ENCODE measurements at regions not wholly inside any gene's neighbourhood (a gene's known extent, or its start where the extent isn't known, plus 50 kb on each side); places are given as distances from the start of the nearest gene placed in this dataset.

DNA sequence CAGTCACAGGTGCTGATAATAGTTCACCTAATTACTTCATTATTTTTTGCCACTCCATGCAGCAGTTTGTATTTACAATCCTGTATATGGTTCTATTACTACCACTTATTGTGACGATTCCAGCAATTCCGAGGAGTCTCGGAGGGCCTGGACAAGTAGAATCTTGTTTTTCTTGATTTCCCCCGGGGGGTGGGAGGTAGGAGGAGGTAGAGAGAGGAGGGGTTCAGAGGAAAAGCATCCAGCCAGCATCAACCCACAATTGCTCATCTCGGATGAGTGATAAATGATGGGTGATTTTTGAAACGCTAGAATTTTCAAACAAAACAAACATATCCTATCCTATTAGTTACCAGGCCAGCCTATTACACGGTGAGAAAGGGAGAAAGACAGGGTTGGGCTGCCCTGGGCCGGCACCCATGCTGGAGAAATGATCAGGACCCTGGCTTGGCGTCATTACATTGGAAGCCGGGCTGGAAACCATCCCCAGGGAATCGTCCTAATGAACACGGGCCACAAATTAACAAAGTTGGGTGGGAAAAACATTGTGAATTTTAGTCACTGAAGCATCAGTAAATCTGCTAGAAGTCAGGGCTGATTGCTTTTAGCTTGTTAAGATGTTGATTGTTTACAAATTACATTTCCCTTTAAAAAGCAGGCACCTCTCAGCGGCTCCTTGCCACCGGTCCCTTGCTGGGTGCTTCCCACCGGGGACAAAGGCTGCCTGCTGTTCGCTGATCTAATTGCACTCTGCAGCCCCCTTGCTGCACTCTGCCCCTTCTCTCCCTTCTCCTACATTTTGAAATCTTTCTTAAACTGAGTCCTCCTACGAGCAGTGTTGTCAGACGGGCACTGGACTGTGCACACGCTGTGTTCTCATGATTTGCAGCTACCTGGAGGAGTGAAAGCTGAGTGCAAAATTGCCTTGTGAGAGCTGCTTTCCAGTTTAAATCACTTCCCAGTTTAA lies 95.5 kb downstream of the FAM204A start:
- Histone ChIP-seq H3K9me1 (ENCODE audit: insufficient read depth, low read length) (no peaks in the 10 kb centered on the region), H3K9me3 (ENCODE audit: control insufficient read depth, insufficient read depth, low read length) (no peaks in the 10 kb centered on the region), H4K5ac (ENCODE audit: low read depth, low read length) (no peak overlapping the region), H3K4me3 (ENCODE audit: insufficient read depth, low read depth, low read length) (no peak overlapping the region), H4K20me1 (ENCODE audit: insufficient read depth, low read length) (no peaks in the 10 kb centered on the region), H3K14ac (replicated peaks; ENCODE audit: low read depth, low read length) (no peak overlapping the region), H3K4me2 (ENCODE audit: low read depth, low read length) (no peak overlapping the region), H3K4ac (ENCODE audit: low read depth, low read length) (no peak overlapping the region), H3K27me3 (ENCODE audit: control insufficient read depth, insufficient read depth, low read length) (peaks cover 15% of the 10 kb centered on the region; the same call in 1 of the 2 replicates), H3K36me3 (ENCODE audit: control insufficient read depth, insufficient read depth, low read length) (no peaks in the 10 kb centered on the region), H2BK15ac (ENCODE audit: low read depth, low read length) (no peak overlapping the region), H3K23ac (ENCODE audit: low read depth, low read length) (no peak overlapping the region), H3K18ac (ENCODE audit: low read depth, low read length) (no peak overlapping the region), H2BK20ac (ENCODE audit: low read depth, low read length) (no peak overlapping the region), H3K9ac (ENCODE audit: low read depth, low read length) (no peak overlapping the region), H2BK5ac (ENCODE audit: low read depth, low read length, poor library complexity, severe bottlenecking) (no peak overlapping the region), H3K56ac (ENCODE audit: extremely low read depth, insufficient read depth, low read length) (no peak overlapping the region), H3K27ac (ENCODE audit: insufficient read depth, low read length) (no peak overlapping the region), H3K4me1 (ENCODE audit: control insufficient read depth, insufficient read depth, low read length) (no peaks in the 10 kb centered on the region), H2BK120ac (ENCODE audit: low read depth, low read length) (no peak overlapping the region), H2AK5ac (ENCODE audit: low read depth, low read length) (no peak overlapping the region), H2AK9ac (replicated peaks; ENCODE audit: low read depth, low read length, poor library complexity) (no peak overlapping the region), H2AFZ (replicated peaks; ENCODE audit: low read length, poor library complexity) (no peak overlapping the region), H4K91ac (ENCODE audit: insufficient read depth, low read depth, low read length) (no peak overlapping the region), H4K8ac (ENCODE audit: low read depth in 2 of 2, low read length in 2 of 2) (no peak overlapping the region), H3K79me1 (ENCODE audit: low read depth in 1 of 2, low read length in 2 of 2) (no peaks in the 10 kb centered on the region)
- ChIA-PET POLR2A (ENCODE audit: unreplicated experiment) (no interaction called here), CTCF (no interaction called here)
- intact Hi-C loops (cut with micrococcal nuclease) (loop anchor here (10.0 kb wide), 1 partner anchor 382 kb away; no protein-coding TSS in a partner anchor), in situ Hi-C loops (cut with MboI; ENCODE audit: low sequenced_read_pairs) (loop anchor here (25.0 kb wide), 1 partner anchor 1034 kb away; no protein-coding TSS in a partner anchor), dilution Hi-C loops (cut with HindIII; ENCODE audit: low sequenced_read_pairs, unreplicated experiment) (no loop called here)
- DNase-seq, result no peak
- BruUV-seq (replicated peaks), result no TSS peak
- 0% methylated on average over 1 of the region's 19 CpGs; no CpG with 5 or more reads in 1 of the 2 experiments for WGBS, 2 experiments (ENCODE audit: extremely low coverage in 2 of 2, insufficient read length in 1 of 2)
- TF ChIP-seq MXI1 (IDR thresholded peaks at IDR 0.05; ENCODE audit: borderline replicate concordance, low read depth, low read length) (no peak), NFE2L2 (IDR thresholded peaks at IDR 0.05; ENCODE audit: low read depth, low read length) (no peak), RAD21 (IDR thresholded peaks at IDR 0.05; ENCODE audit: low read length) (no peak), SMC3 (IDR thresholded peaks at IDR 0.05; ENCODE audit: low read depth, low read length) (no peak), RFX5 (IDR thresholded peaks at IDR 0.05; ENCODE audit: low read depth, low read length) (no peak), CEBPB (IDR thresholded peaks at IDR 0.05; ENCODE audit: low read depth, low read length) (no peak), FOS (IDR thresholded peaks at IDR 0.05; ENCODE audit: low read depth, low read length) (no peak), RCOR1 (IDR thresholded peaks at IDR 0.05; ENCODE audit: insufficient replicate concordance, low read length) (no peak), MAZ (IDR thresholded peaks at IDR 0.05; ENCODE audit: borderline replicate concordance, low read depth, low read length) (no peak), CHD1 (IDR thresholded peaks at IDR 0.05; ENCODE audit: low read depth, low read length) (no peak), MAFK (IDR thresholded peaks at IDR 0.05; ENCODE audit: low read depth, low read length) (no peak)
- TF ChIP-seq, protein P1, sequence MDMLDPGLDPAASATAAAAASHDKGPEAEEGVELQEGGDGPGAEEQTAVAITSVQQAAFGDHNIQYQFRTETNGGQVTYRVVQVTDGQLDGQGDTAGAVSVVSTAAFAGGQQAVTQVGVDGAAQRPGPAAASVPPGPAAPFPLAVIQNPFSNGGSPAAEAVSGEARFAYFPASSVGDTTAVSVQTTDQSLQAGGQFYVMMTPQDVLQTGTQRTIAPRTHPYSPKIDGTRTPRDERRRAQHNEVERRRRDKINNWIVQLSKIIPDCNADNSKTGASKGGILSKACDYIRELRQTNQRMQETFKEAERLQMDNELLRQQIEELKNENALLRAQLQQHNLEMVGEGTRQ (IDR thresholded peaks at IDR 0.05; ENCODE audit: low read depth, low read length), result no peak
- TF ChIP-seq, protein P2, sequence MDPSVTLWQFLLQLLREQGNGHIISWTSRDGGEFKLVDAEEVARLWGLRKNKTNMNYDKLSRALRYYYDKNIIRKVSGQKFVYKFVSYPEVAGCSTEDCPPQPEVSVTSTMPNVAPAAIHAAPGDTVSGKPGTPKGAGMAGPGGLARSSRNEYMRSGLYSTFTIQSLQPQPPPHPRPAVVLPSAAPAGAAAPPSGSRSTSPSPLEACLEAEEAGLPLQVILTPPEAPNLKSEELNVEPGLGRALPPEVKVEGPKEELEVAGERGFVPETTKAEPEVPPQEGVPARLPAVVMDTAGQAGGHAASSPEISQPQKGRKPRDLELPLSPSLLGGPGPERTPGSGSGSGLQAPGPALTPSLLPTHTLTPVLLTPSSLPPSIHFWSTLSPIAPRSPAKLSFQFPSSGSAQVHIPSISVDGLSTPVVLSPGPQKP (IDR thresholded peaks at IDR 0.05; ENCODE audit: borderline replicate concordance, low read depth, low read length), result no peak
- ATAC-seq (ENCODE audit: low read depth), result no peak

Measured in IMR-90 (cell line).